HG03280 (cell line): ENCODE measurements at regions not wholly inside any gene's neighbourhood (a gene's known extent, or its start where the extent isn't known, plus 50 kb on each side); places are given as distances from the start of the nearest gene placed in this dataset.

Experiments
- ATAC-seq: cut with Tn5 transposase; IDR thresholded peaks from one replicate; pipeline ENCODE4 v1.9.1; 2021; ENCODE audit warnings: mild to moderate bottlenecking, moderate library complexity; ENCODE audit not compliant: unreplicated experiment

DNA sequence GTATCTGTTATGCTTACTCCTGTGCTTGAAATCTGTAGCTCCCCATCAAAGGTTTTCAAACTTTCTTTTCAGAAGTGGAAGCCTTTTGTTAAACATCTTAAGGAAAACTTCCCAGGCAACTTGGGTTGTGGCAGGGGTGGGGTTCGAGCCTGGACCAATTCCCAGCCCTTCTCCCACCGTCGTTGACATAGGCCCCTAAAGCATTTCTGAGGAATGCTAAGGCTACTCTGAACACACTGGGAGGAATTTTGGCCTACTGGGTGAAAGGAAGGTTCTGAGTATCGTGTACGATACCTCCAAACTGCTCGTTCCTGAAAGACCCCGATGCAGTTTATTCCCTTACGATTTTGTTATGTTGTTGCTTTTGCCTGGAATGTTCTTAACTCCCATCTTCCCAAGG lies 56.1 kb upstream of the PMFBP1 start:
- ATAC-seq = no peak

DNA sequence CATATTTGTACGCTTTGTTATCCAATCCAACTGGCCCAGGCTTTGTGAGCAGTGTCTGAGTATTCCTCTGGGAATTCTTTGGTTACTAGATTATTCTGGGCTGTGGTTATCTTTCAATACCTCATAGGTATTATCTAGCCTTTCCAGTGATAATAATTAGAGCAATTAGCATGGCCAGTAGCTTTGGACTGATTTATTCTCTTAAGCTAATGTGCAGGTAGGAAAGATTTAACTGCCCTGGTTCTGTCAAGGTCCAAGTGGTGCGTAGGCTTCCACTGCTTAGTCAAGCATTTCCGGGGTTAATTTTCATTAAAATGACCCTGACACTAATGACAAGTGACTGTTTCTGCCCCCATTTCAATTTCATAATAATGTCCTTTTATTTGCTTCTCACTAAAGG lies 54.2 kb upstream of the PMFBP1 start:
- no peak for ATAC-seq

DNA sequence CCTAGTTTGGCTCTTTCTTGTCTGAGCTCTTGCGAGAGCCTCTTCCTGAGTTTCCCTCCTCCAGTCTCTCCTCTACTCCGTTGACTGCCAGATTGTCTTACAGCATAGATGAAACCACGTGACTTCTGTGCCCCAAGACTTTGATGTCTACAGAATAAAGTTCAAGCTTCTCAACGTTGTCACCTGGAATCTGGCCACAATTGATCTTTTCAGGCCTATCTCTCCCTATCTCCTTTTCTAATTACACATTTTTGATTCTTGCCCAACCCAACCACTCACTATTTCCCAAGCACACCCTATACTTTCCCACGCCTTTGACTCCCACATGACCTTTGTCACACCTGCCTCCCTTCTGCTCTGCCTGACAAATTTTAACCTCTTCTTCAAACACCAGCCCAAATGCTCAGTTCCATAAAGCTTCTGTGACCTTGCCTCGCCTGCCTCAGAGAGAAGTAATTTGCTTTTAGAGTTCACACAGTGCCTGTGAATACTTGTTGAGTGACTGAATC lies 52.4 kb upstream of the PMFBP1 start:
- no peak for ATAC-seq

- ATAC-seq = no peak
These were observed 50.5 kb upstream of the PMFBP1 start for GRCh38 chr16:72222503-72222902.
